ENCODE measurements at regions not wholly inside any gene's neighbourhood (a gene's known extent, or its start where the extent isn't known, plus 50 kb on each side); places are given as distances from the start of the nearest gene placed in this dataset.

GRCh38 chr11:104830508-104830907, 67.8 kb downstream of the CASP12 start:
- no peak for DNase-seq

- DNase-seq = no peak
These were observed 68.2 kb downstream of the CASP12 start for GRCh38 chr11:104830080-104830479.

GRCh38 chr11:104826772-104827171, 71.5 kb downstream of the CASP12 start:
- DNase-seq = no peak

- no peak for DNase-seq
These were observed 74.6 kb downstream of the CASP12 start for GRCh38 chr11:104823657-104824056.

GRCh38 chr11:104820431-104820830, 77.8 kb downstream of the CASP12 start:
- no peak for DNase-seq

DNA sequence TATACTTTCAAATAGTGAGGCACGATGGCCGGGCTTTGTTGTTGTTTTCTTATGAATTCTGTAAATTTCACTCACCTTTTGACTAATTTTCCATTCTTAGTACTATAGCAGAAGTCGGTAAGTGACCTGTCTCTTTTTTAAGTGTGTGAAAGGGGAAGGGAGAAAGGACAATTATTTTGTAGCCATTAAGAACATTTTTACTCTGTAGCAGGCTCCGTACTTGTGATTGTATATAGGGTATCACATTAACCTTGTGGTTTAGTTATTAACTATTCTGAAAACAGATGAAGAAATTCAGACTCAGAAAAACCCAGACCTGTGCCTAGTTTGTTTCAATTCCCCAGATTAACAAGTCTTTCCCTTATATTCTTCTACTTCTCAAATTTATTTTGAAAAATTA, 78.7 kb downstream of the CASP12 start:
- no peak for DNase-seq

DNA sequence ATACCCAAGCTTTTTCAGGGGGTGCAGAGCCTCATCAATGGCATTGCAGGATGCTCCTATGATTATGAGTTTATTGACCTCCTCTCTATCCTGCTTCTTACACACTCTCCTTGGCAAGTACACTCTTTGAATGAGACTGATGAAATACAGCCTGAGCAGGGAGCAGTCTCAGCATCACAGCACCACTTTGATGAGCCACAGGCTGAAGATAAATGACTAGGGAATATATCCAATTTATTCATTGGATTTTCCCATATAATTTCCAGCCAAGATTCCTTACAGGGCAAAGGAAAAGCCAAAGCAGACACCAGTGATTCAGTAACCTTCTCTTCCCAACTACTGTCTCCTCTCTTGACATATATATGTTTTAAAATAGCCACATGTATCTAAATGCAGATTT, 79.2 kb downstream of the CASP12 start:
- DNase-seq = no peak

- DNase-seq = no peak
These were observed 80.3 kb downstream of the CASP12 start for GRCh38 chr11:104817973-104818372.

DNA sequence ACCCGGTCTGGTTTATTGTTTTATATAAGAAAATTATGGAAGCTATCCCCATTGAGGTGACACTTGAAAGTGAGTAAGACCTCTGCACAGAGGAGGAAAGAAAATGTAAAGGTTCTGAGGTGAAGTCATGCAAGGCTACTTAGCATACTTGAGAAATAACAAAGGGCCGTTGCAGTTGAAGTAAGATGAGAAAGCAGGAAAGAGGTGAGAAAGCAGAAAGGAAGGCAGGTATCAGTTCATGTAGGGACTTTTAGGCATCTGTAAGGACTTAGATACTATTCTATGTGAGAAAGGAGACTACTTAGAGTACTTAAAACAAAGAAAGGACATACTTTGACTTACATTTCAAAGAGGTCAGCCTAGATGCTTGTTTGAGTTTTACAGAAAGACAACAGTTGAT, 84.7 kb downstream of the CASP12 start:
- DNase-seq = no peak

DNA sequence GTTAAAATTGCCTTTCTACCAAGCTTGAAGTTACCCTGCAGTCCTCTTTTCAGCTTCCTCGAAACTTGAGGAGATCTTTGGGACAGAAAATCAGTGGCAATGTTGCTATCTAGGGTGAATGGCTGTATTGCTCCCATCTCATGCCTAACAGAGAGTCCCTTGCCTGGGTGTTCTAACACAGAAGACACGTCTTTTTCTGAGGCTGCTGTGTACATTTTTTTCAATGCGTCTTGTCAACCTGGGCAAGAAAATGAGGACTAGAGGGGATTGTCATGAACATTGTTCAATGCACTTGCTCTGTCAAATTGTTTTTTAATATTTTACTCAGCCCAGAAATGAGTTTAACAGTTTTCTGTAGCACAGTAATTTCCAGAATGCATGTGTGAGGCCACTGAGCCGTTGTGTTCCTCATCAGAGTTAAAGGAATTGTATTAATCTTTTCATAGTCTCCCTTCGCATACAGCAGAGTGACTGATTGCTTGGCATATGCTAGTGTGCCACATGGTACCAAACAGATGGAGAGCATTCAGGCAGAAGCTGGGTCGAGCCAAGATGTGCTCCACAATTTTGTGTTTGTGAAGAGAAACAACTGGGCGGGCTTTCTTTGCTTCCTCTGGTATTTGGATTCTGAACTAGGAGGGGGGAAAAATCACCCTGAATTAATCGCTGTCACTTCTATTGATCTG, 86.0 kb downstream of the CASP12 start:
- DNase-seq = no peak

- DNase-seq = no peak
These were observed 94.5 kb downstream of the CASP12 start for GRCh38 chr11:104803776-104804175.

DNA sequence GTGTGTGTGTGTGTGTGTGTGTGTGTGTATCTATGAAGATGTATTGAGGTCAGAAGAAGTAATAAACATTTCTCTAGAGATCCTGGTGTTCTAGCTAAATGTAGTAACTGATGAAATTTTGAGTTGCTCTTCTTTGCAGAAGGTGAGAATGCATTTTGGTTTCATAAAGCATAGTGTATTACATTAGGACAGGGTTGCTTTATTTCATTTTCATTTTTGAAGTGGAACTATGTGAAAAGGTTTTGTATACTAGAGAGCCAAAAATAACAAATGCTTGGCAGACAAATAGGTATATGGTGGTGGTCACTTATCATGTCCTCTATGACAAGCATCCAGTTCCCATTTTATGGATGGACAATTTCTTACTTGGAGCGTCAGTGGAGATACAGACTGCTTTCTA, 99.0 kb downstream of the CASP12 start:
- no peak for DNase-seq

GRCh38 chr11:104798789-104799188, 99.5 kb downstream of the CASP12 start:
- DNase-seq = no peak

- no peak for DNase-seq
These were observed 102.0 kb downstream of the CASP12 start for GRCh38 chr11:104796301-104796700.

DNA sequence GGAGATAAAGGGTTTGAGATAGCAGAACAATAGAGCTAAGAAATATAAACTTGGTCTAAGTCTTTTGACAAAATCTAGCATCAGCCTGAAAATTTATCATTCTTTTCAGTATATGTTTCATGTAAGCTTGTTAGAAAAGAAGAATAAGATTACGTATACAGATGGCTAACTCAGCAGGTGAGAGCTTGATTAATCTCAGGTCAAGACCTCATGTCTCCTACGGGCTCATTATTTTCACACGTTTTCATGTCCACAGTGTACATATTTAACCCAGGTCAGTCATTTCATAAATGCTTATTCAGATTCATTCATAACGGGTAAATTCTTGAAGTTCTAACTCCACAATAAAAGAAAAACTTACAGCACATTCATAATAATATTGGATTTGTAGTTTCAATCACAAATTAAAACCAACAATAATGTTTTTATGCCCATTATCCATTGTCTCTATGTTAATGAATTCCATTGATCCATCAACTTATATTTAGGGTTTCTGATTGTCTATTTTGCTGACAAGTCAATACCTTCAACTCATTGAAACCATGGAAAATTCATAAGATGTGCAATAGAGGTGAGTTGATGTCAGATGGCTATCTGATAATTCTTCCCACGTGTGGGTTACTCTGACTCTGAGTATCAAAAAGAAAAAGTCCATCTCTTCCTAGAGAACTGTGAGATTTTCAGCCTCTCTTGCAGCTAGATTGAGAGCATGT, 102.6 kb downstream of the CASP12 start:
- no peak for DNase-seq

GRCh38 chr11:104792861-104793260, 105.4 kb downstream of the CASP12 start:
- no peak for DNase-seq

DNA sequence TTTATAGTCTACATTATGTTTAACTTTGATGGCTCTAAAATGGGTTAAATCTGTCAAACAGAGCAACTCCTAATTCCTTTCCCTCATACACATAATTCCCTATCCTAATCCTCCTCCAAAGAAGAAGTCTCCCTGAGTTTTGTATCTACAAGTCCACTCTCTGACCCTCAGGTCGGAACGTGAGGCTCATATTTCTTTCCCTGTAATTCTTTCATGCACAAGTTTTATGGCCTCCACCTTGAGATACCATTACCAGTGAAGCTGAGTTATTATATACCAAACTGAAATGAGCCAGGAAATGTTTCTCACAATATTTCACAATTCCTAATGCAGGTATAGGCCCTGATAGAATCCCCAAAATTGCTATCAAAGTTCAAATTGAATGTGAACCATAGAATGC, 106.4 kb downstream of the CASP12 start:
- no peak for DNase-seq

GRCh38 chr11:104784684-104785460, 113.4 kb downstream of the CASP12 start:
- DNase-seq = no peak

DNA sequence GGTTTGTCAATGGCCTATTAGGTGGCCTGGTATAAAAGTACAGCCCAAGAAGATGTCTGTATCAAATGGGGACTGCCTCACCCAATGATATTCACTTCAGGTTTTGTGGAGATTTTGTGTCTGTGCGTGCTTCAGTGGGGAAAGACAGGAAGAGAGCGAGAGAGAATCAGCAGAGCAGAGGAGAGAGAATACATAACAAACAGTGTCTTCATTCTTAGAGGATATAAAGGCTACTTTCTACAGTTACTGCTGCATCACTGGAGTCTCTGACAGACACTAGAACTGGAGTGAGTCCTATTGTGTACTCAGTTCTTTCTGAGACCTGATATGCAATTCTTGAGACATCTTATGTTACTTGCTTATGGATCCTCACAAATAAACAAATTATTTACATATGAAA, 115.0 kb downstream of the CASP12 start:
- DNase-seq = no peak

GRCh38 chr11:104782377-104782754, 115.9 kb downstream of the CASP12 start:
- no peak for DNase-seq

DNA sequence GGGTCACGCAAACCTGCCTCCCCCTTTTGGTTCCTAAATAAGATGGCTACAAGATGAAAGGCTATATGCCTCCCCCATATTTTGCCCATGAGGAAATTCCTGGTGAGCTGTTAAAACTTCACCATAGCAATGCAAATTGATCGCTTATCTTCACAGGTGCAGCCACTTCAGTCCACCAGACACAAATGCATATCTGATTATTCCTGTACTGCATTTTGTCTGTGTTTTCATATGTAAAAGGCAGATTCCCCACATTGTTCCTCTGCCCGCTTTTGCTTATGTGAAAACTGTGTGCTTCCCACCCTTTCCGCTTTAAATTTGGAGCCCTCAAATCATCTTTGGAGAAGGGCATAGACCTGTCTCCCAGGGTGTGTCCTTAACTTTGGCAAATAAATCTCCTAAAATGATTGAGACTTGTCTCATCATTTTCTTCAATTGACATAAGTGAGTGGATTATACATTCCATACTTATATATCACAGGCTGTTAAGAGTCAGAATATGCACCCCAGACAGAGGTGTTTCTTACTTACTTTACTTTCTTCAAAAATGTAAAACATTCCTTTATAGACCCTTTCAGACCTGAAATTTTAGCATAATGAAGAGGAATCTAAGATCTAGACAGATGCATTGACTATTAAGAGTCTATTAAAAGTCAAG, 116.4 kb downstream of the CASP12 start:
- no peak for DNase-seq

GRCh38 chr11:104781037-104781436, 117.2 kb downstream of the CASP12 start:
- DNase-seq = no peak

- DNase-seq = no peak
These were observed 121.6 kb downstream of the CASP12 start for GRCh38 chr11:104776501-104777170.

Data from SHP77 (cell line).